DND-41 (cell line): ENCODE measurements at regions not wholly inside any gene's neighbourhood (a gene's known extent, or its start where the extent isn't known, plus 50 kb on each side); places are given as distances from the start of the nearest gene placed in this dataset.

ENCODE experiments used
- ATAC-seq: fragments of 200-7000 bp; cut with Tn5 transposase; 3 replicates; pipeline ENCODE4 v1.9.1; 2021; ENCODE audit warnings: low read depth; ENCODE audit not compliant: insufficient read depth
- DNase-seq: peaks from one replicate; pipeline ENCODE4 v3.0.0-alpha.2; 2020
- H2AFZ ChIP-seq: 2 replicates; pipeline ENCODE4 v1.6.0; 2012; ENCODE audit warnings: low read depth, low read length
- H3K27ac ChIP-seq: 2 replicates; pipeline ENCODE4 v1.5.1; 2012; ENCODE audit warnings: low read length, inconsistent platforms
- H3K27me3 ChIP-seq: fragments of 200-600 bp; sonication (generic); 2 replicates; pipeline ENCODE4 v1.6.0; 2012; ENCODE audit warnings: low read length, mild to moderate bottlenecking, inconsistent platforms; ENCODE audit not compliant: insufficient read depth, poor library complexity
- H3K36me3 ChIP-seq: 2 replicates; pipeline ENCODE4 v1.5.1; 2012; ENCODE audit warnings: low read length, inconsistent platforms; ENCODE audit not compliant: insufficient read depth
- H3K4me1 ChIP-seq: 2 replicates; pipeline ENCODE4 v1.5.1; 2012; ENCODE audit warnings: mild to moderate bottlenecking, low read length; ENCODE audit not compliant: insufficient read depth
- H3K4me2 ChIP-seq: 2 replicates; pipeline ENCODE4 v1.6.0; 2012; ENCODE audit warnings: mild to moderate bottlenecking, moderate library complexity, low read length, inconsistent platforms; ENCODE audit not compliant: insufficient read depth
- H3K4me3 ChIP-seq, 2 experiments: fragments of 200-600 bp in 1 of 2; shearing (Covaris generic) in 1 of 2; 2 replicates each; pipeline ENCODE4 v1.5.1; 2012 to 2016; ENCODE audit warnings: inconsistent platforms in 2 of 2, low read length in 2 of 2, mild to moderate bottlenecking in 2 of 2, low read depth in 1 of 2, moderate library complexity in 1 of 2
- H3K79me2 ChIP-seq: 2 replicates; pipeline ENCODE4 v1.6.0; 2012; ENCODE audit warnings: low read length, inconsistent platforms; ENCODE audit not compliant: insufficient read depth
- H3K9ac ChIP-seq: 2 replicates; pipeline ENCODE4 v1.6.0; 2012; ENCODE audit warnings: low read depth, mild to moderate bottlenecking, inconsistent platforms, low read length, moderate library complexity
- H3K9me3 ChIP-seq: 2 replicates; pipeline ENCODE4 v1.5.1; 2012; ENCODE audit warnings: low read length, moderate library complexity, mild to moderate bottlenecking, inconsistent platforms; ENCODE audit not compliant: insufficient read depth, severe bottlenecking
- H4K20me1 ChIP-seq: 2 replicates; pipeline ENCODE4 v1.6.0; 2012; ENCODE audit warnings: low read length; ENCODE audit not compliant: insufficient read depth
- EZH2 ChIP-seq: IDR thresholded peaks from 3 replicates; pipeline ENCODE4 v1.6.1; 2012; ENCODE audit warnings: borderline replicate concordance, low read depth, mild to moderate bottlenecking, moderate library complexity, low read length, inconsistent platforms; ENCODE audit not compliant: severe bottlenecking
- TF ChIP-seq, protein P1 (sequence below): IDR thresholded peaks from 2 replicates; pipeline ENCODE4 v1.5.1; 2012; ENCODE audit warnings: borderline replicate concordance, low read length, moderate library complexity, mild to moderate bottlenecking; ENCODE audit not compliant: poor library complexity, severe bottlenecking; ENCODE audit errors: extremely low read depth

DNA sequence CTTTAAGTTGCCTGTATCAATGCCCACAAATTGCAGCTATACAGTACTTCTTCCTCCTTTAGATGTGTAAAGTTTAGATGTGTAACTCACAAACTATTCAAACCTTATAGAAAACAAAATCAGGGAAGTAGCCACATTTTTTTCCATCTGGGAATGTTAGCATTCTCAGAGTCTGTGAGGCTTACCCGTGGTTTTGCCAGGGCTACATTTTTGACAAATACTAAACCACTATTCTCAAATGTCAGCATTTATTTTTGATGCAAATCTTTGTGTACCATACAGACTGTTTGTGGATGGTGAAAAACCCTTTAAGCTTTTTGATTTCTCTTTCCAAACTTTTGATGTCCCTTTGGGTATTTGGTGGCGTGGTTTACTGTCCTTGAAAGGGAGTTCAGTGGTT lies 216.4 kb downstream of the POSTN start:
- no peaks in the 10 kb centered on the region for H3K79me2 ChIP-seq
- DNase-seq, result no peak
- no peak for TF ChIP-seq EZH2
- TF ChIP-seq, protein P1, sequence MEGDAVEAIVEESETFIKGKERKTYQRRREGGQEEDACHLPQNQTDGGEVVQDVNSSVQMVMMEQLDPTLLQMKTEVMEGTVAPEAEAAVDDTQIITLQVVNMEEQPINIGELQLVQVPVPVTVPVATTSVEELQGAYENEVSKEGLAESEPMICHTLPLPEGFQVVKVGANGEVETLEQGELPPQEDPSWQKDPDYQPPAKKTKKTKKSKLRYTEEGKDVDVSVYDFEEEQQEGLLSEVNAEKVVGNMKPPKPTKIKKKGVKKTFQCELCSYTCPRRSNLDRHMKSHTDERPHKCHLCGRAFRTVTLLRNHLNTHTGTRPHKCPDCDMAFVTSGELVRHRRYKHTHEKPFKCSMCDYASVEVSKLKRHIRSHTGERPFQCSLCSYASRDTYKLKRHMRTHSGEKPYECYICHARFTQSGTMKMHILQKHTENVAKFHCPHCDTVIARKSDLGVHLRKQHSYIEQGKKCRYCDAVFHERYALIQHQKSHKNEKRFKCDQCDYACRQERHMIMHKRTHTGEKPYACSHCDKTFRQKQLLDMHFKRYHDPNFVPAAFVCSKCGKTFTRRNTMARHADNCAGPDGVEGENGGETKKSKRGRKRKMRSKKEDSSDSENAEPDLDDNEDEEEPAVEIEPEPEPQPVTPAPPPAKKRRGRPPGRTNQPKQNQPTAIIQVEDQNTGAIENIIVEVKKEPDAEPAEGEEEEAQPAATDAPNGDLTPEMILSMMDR, result no peak
- H3K36me3 ChIP-seq, result no peaks in the 10 kb centered on the region
- no peaks in the 10 kb centered on the region for H3K4me1 ChIP-seq
- no peak overlapping the region for H3K4me2 ChIP-seq
- no peak overlapping the region for H3K9ac ChIP-seq
- no peak overlapping the region for H3K27ac ChIP-seq
- H2AFZ ChIP-seq, result no peak overlapping the region
- H4K20me1 ChIP-seq, result no peaks in the 10 kb centered on the region
- ATAC-seq, result no peak
- H3K9me3 ChIP-seq, result no peaks in the 10 kb centered on the region
- no peaks in the 10 kb centered on the region for H3K27me3 ChIP-seq
- no peak overlapping the region for H3K4me3 ChIP-seq

DNA sequence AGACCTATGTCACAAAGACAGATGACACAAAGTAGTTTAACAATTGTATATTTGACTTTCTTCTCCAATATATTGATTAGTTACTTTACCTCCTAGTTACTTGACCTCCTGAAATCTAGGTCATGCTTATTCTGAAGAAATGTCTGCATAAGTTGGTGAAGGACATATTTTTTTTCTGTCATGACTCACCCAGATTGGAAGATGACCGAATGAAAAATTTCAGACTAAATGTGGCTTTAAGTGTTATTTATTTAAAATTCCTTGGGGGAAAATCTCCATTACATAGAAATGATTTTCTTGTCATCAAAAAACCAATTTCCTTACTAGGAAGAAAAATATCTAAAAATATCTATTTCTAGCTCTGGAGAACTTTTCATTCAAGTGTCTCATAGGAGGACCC lies 217.1 kb downstream of the POSTN start:
- no peaks in the 10 kb centered on the region for H3K27me3 ChIP-seq
- H3K4me2 ChIP-seq, result no peak overlapping the region
- H3K4me1 ChIP-seq, result no peaks in the 10 kb centered on the region
- H3K27ac ChIP-seq, result no peak overlapping the region
- ATAC-seq (no peak), DNase-seq (no peak)
- TF ChIP-seq, protein P1, result no peak
- no peak for TF ChIP-seq EZH2
- H3K9ac ChIP-seq, result no peak overlapping the region
- H3K36me3 ChIP-seq, result no peaks in the 10 kb centered on the region
- no peak overlapping the region for H2AFZ ChIP-seq
- H3K4me3 ChIP-seq, result no peak overlapping the region
- no peaks in the 10 kb centered on the region for H4K20me1 ChIP-seq
- H3K9me3 ChIP-seq, result no peaks in the 10 kb centered on the region
- H3K79me2 ChIP-seq, result no peaks in the 10 kb centered on the region

DNA sequence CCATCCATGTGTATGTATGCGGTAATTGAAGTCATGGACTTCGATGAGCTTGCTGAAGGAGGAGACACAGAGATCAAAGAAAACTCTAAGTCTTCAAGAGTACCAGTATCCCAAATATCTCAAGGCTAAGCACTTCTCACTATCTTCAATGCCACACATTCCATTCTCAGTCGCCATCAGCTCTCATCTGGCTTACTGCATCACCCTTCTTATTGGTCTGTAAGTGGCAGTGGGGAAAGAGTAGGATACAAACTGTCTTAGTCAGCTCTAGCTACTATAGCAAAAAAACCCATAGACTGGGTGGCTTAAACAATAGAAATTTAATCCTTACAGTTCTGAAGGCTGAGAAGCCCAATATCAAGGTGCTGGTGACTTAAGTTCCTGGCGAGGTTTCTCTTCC lies 218.7 kb downstream of the POSTN start:
- no peak for ATAC-seq

DNA sequence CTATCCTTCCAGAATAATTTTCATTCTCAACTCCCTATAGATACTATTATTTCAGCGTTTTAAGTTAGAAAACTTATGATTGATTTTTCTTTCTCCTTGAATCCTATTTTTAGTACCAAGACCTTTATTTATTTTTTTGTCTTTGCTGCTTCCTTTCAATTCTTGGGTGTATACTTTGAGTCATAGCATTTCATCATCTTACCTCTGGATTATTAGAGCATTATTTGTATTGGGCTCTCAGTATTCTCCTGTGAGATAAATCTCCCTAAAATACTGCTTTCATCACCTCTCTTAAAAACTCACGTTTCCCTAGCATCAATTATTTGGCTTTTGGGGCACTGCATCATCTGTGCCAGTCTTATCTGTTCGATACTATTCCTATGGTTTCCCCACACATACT lies 222.8 kb downstream of the POSTN start:
- no peak overlapping the region for H3K9ac ChIP-seq
- H3K4me3 ChIP-seq, result no peak overlapping the region
- H3K4me2 ChIP-seq, result no peak overlapping the region
- no peak overlapping the region for H2AFZ ChIP-seq
- no peaks in the 10 kb centered on the region for H3K36me3 ChIP-seq
- no peak for TF ChIP-seq EZH2
- TF ChIP-seq, protein P1, result no peak
- ATAC-seq, result no peak
- no peaks in the 10 kb centered on the region for H3K9me3 ChIP-seq
- H3K27ac ChIP-seq, result no peak overlapping the region
- H4K20me1 ChIP-seq, result no peaks in the 10 kb centered on the region
- DNase-seq, result no peak
- no peaks in the 10 kb centered on the region for H3K79me2 ChIP-seq
- H3K4me1 ChIP-seq, result no peaks in the 10 kb centered on the region
- H3K27me3 ChIP-seq, result no peaks in the 10 kb centered on the region

More for the DNA sequence above, 218.7 kb downstream of the POSTN start:
- H3K9me3 ChIP-seq, result no peaks in the 10 kb centered on the region
- H3K79me2 ChIP-seq, result no peaks in the 10 kb centered on the region
- TF ChIP-seq EZH2, result no peak
- TF ChIP-seq, protein P1, result no peak
- no peaks in the 10 kb centered on the region for H3K4me1 ChIP-seq
- no peaks in the 10 kb centered on the region for H3K27me3 ChIP-seq
- no peak for DNase-seq
- no peak overlapping the region for H3K4me2 ChIP-seq
- no peaks in the 10 kb centered on the region for H3K36me3 ChIP-seq
- no peaks in the 10 kb centered on the region for H4K20me1 ChIP-seq
- H3K27ac ChIP-seq, result no peak overlapping the region
- H3K9ac ChIP-seq, result no peak overlapping the region
- no peak overlapping the region for H2AFZ ChIP-seq
- H3K4me3 ChIP-seq, result no peak overlapping the region
